ENCODE measurements at regions not wholly inside any gene's neighbourhood (a gene's known extent, or its start where the extent isn't known, plus 50 kb on each side); places are given as distances from the start of the nearest gene placed in this dataset.
A peak's percentile ranks its signal among the peaks of the same experiment; 100 is the strongest.

DNA sequence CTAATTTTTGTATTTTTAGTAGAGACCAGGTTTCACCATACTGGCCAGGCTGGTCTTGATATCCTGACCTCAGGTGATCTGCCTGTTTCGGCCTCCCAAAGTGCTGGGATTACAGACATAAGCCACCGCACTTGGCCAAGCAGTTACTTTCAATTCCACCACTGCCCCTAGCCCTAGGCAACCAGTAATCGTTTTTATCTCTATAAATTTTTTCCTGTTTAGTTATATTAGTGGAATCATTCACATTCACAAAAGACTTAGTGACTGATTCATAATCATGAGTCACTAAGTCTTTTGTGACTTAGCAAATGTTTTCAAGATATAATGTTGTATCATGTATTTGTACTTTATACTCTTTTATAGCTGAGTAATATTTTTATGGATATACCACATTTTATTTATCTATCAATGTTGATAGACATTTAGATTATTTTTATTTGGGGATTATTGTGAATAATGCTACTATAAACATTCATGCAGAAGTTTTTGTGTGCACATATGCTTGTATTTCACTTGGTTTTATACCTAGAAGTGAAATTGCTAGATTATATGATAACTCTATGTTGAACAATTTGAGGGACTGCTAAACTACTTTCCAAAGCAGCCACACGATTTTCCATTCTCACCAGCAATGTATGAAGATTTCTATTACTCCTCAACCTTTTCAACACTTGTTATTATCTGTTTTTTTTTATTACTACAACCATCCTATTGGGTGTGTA is 421.4 kb upstream of the ID4 start:
- in situ Hi-C loops (cut with MboI; ENCODE audit: low pct_unique_long_range_greater_than_20kb in 2 of 9, low sequenced_read_pairs in 9 of 9, unreplicated experiment in 9 of 9) = no loop called here
- WGBS, 10 experiments = 0 to 87% (median 68%) methylated on average over 1 to 4 of the region's 4 CpGs
- no peak for ATAC-seq (replicated peaks in 6 of 8)
- H3K4me1 ChIP-seq (replicated peaks in 1 of 2) = no peaks in the 10 kb centered on the region
- no peak overlapping the region for H3K4me3 ChIP-seq
- no peak overlapping the region for H3K27ac ChIP-seq

DNA sequence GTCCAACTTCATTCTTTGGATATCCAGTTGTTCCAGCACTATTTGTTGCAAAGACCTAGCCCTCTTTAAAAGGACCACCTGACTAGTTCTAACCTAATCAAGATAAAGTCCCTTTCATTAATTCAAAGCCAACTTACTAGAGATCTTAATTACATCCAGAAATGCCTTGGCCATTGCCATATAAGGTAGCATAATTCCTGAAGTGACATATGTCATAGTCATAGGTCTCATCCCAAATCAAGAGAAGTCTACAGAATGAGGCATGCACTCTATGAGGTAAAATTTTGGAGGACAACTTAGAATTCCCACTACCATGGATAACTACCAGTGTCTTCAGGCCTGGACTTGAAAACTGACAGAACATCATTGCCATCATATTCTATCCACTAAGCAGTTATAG is 420.4 kb upstream of the ID4 start:
- ATAC-seq (replicated peaks in 6 of 8) = no peak
- in situ Hi-C loops (cut with MboI; ENCODE audit: low pct_unique_long_range_greater_than_20kb in 2 of 9, low sequenced_read_pairs in 9 of 9, unreplicated experiment in 9 of 9) = no loop called here
- Histone ChIP-seq H3K27ac (no peak overlapping the region), H3K4me1 (replicated peaks in 1 of 2) (no peaks in the 10 kb centered on the region), H3K4me3 (no peak overlapping the region)

DNA sequence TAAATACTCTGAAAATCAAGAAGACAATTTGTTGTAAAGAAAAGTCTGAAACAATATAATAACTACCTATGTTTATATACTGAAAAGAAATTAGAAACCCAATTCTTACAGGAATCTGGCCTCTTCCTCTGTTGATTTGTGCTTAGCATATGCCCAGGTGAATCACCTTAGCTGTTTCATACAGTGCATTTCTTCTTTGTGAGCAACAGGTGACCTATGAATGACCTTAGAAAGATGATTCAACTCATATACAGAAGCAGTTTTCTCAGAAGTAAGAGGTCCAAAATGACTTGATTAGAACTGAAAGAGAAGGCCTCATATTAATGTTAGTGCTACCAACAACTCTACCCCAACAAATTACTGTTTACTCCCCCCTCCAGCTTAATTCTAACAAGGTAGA is 419.5 kb upstream of the ID4 start:
- Histone ChIP-seq H3K27ac (no peak overlapping the region), H3K4me1 (replicated peaks in 1 of 2) (no peaks in the 10 kb centered on the region), H3K4me3 (no peak overlapping the region)
- no peak for ATAC-seq (replicated peaks in 6 of 8)
- in situ Hi-C loops (cut with MboI; ENCODE audit: low pct_unique_long_range_greater_than_20kb in 2 of 9, low sequenced_read_pairs in 9 of 9, unreplicated experiment in 9 of 9) = no loop called here

DNA sequence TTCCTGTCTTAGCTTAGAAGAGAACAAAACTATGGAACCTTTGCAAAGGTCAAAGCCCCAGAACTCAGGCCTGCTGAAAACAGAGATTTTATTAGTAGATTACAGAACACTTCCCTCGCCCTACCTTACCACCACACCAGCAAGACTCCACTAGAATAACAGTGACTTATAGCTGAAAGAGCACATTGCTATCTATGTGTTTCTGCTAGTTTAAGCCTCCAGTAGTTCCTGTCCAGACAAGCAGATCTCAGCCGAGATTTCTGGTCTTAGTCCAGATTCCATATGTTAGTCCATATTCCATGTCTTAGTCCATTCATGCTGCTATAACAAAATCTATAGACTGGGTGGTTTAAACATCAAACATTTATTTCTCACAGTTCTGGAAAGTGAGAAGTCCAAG is 412.3 kb upstream of the ID4 start:
- 20 to 100% (median 77%) methylated on average over 1 to 2 of the region's 2 CpGs; no CpG with 5 or more reads in 2 of the 10 experiments for WGBS, 10 experiments
- in situ Hi-C loops (cut with MboI; ENCODE audit: low pct_unique_long_range_greater_than_20kb in 2 of 9, low sequenced_read_pairs in 9 of 9, unreplicated experiment in 9 of 9) = no loop called here
- H3K4me1 ChIP-seq (replicated peaks in 1 of 2) = no peaks in the 10 kb centered on the region
- ATAC-seq (replicated peaks in 6 of 8) = no peak
- H3K27ac ChIP-seq = no peak overlapping the region
- no peak overlapping the region for H3K4me3 ChIP-seq

DNA sequence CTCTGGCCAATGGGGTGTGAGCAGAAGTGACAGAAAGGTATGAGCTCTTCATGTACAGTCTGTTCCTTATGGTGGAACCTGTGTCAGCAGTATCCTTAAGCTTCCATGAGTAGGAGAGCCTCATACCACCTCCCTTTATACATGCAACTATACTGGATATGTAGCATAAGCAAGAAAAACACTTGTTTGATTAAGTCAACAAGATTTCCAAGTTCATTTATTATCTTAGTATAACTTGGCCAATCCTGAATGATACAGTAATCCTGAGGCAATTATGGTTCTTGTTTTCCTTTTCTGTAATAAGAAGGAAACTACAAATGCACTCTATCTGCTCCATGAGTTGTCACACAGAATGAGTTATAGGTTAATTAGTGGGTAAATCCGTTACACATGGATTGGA is 409.6 kb upstream of the ID4 start:
- 0 to 100% (median 42%) methylated on average over 1 of the region's 1 CpG; no CpG with 5 or more reads in 2 of the 10 experiments for WGBS, 10 experiments
- Histone ChIP-seq H3K4me1 (replicated peaks in 1 of 2) (no peaks in the 10 kb centered on the region), H3K4me3 (no peak overlapping the region), H3K27ac (no peak overlapping the region)
- in situ Hi-C loops (cut with MboI; ENCODE audit: low pct_unique_long_range_greater_than_20kb in 2 of 9, low sequenced_read_pairs in 9 of 9, unreplicated experiment in 9 of 9) = no loop called here
- ATAC-seq (replicated peaks in 6 of 8) = no peak

DNA sequence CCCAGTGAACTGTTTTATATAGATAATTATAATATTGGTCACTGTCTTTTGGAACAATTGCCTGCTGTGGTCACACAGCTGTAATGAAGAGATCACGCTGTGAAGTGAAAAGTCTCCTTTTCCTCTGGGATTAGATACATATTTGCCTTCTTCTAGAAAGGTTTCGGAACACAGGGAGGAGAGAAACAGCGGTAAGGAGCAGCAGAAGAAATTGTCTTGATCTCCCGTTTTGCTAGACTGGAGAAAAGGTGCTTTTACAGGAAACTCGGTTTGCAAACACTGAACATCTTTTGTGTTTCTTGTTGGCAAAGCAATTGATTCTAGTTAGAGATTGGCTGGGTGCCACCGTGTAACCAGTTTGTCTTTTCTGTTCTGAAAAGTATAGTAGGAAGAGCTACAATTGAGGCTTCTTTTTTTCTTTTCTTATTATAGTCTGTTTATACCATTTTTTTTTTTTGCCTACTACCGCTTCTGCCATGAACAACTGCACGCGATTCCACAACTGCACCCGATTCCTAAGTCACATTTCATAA is 404.1 kb upstream of the ID4 start:
- peak in 1 of 8 experiments; percentile 52 for ATAC-seq (replicated peaks in 6 of 8)
- in situ Hi-C loops (cut with MboI; ENCODE audit: low pct_unique_long_range_greater_than_20kb in 2 of 9, low sequenced_read_pairs in 9 of 9, unreplicated experiment in 9 of 9) = no loop called here
- WGBS, 10 experiments = 49 to 90% (median 80%) methylated on average over 6 to 10 of the region's 10 CpGs
- no peak overlapping the region for H3K27ac ChIP-seq
- H3K4me3 ChIP-seq = no peak overlapping the region
- no peaks in the 10 kb centered on the region for H3K4me1 ChIP-seq (replicated peaks in 1 of 2)

DNA sequence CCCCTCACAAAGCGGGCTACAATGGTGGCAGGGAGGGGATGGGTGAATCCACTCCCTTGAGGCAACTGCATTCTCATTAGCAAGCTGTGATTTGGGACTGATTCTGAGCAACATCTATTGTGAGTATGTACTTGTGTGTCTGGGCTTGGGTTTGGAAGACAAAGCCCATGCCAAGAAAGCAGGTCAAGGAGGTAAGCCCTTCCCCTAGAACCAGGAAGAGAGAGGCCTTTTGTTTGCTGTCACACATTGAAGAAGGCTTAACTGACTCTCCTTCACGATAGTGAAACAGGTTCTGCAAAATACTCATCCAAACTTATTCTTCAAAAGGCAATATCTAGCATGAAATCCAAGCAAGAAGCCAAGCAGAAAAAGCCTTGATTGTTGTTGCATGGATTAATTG is 403.1 kb upstream of the ID4 start:
- in situ Hi-C loops (cut with MboI; ENCODE audit: low pct_unique_long_range_greater_than_20kb in 2 of 9, low sequenced_read_pairs in 9 of 9, unreplicated experiment in 9 of 9) = no loop called here
- ATAC-seq (replicated peaks in 6 of 8) = no peak
- Histone ChIP-seq H3K4me1 (replicated peaks in 1 of 2) (peaks cover 0 to 7% of the 10 kb centered on the region in 2 donors), H3K27ac (no peak overlapping the region), H3K4me3 (no peak overlapping the region)
- 20 to 100% (median 84%) methylated on average over 1 to 2 of the region's 2 CpGs; no CpG with 5 or more reads in 4 of the 10 experiments for WGBS, 10 experiments

DNA sequence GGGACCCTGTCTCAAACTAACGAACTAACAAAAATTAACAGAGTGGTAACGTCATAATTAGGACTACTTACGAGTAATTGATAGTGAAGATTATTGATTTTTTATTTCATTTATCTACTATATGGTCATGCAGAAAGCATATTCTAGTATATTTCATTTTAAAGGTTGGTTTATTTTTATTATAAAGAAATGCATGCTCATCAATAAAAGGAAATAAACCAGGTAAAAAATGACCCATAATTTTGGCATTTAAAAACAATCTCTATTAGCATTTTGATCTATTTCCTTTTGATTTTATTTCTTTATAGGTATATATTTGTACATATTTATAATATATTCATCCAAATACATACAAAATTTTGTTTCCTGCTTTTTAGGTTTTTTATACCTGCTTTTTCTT is 401.4 kb upstream of the ID4 start:
- in situ Hi-C loops (cut with MboI; ENCODE audit: low pct_unique_long_range_greater_than_20kb in 2 of 9, low sequenced_read_pairs in 9 of 9, unreplicated experiment in 9 of 9) = no loop called here
- Histone ChIP-seq H3K4me1 (replicated peaks in 1 of 2) (peaks cover 0 to 10% of the 10 kb centered on the region in 2 donors), H3K4me3 (no peak overlapping the region), H3K27ac (no peak overlapping the region)
- no peak for ATAC-seq (replicated peaks in 6 of 8)
- 0 to 100% (median 70%) methylated on average over 1 to 3 of the region's 3 CpGs; no CpG with 5 or more reads in 1 of the 10 experiments for WGBS, 10 experiments

DNA sequence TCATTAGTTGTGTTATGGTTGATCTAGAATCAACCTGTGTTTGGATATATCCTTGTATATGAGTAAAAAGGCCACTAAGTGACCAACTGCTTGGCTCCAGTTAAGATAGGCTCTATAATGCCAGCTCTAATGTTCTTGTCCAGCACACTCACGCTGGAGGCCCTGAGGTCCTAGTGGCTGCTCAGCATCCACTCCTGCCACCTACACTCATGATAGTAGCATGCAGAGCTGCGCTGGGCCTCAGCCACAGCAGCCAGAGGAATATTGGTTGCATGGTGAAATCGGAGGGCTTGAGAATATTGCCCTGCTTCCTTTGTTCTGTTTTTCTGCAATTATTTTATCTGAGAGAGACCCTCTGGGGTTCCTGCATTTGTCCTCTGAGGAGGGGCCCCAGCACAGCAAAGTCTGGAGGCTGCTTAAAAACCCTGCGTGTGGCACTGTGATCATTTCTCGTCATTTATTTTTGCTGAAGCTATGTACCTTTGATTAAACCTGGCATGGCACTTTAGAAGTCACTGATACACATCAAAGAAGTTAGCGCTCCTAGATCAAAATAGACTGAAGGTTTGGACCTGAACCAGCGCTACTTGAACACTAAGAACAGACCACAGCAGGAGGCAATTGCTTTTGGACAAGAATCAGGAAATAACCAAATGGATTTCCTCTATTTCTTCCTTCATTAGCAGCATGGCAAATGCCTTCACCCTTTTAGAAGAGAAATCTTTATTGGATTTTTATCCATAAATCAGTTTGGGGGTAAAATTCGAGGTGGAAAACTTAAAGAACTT is 398.4 kb upstream of the ID4 start:
- in situ Hi-C loops (cut with MboI; ENCODE audit: low pct_unique_long_range_greater_than_20kb in 2 of 9, low sequenced_read_pairs in 9 of 9, unreplicated experiment in 9 of 9) = no loop called here
- Histone ChIP-seq H3K4me3 (no peak overlapping the region), H3K27ac (no peak overlapping the region), H3K4me1 (replicated peaks in 1 of 2) (peaks cover 0 to 21% of the 10 kb centered on the region in 2 donors)
- WGBS, 10 experiments = 40 to 97% (median 81%) methylated on average over 2 to 7 of the region's 8 CpGs
- no peak for ATAC-seq (replicated peaks in 6 of 8)

DNA sequence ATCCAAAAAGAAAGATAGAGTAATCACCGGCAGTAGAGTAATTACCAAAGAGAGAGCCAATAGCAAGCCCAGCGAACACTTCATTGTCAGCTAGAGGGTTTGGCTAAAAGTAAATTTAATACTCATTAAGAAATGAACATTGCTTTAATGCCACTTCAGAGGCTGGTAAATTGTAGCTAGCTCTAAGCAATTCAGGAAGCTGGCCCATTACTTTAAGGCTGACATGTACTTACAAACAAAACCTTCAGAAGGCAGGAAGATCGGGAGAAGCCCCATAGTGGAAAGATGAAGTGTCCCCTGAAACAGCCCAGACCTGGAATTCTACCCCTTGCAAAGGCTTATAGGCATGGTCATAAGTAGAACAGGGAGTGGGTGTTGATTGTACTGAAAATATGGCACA is 396.6 kb upstream of the ID4 start:
- no peak for ATAC-seq (replicated peaks in 6 of 8)
- Histone ChIP-seq H3K4me1 (replicated peaks in 1 of 2) (peaks cover 0 to 21% of the 10 kb centered on the region in 2 donors), H3K4me3 (no peak overlapping the region), H3K27ac (no peak overlapping the region)
- in situ Hi-C loops (cut with MboI; ENCODE audit: low pct_unique_long_range_greater_than_20kb in 2 of 9, low sequenced_read_pairs in 9 of 9, unreplicated experiment in 9 of 9) = no loop called here
- 19 to 100% (median 80%) methylated on average over 2 to 3 of the region's 3 CpGs; no CpG with 5 or more reads in 1 of the 10 experiments for WGBS, 10 experiments

DNA sequence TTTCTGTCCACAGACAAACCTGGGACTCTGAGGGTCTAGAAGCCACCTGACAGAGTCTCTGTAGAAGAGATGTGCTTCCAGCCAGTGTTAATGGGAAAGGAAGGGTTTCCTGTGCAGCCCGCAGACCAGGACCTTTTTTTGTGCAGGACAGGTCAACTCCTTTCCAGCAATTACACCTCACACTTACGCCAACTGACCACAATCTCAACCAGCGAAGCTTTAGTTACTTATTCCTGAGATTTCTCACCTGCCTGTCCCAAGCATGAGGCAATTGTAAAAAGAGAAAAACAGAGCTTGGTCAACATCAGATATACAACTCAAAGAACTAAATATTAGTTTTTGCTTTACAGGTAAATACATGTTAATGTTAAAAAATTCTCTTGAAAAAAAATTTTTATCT is 393.8 kb upstream of the ID4 start:
- Histone ChIP-seq H3K4me3 (no peak overlapping the region), H3K27ac (no peak overlapping the region), H3K4me1 (replicated peaks in 1 of 2) (peaks cover 0 to 18% of the 10 kb centered on the region in 2 donors)
- in situ Hi-C loops (cut with MboI; ENCODE audit: low pct_unique_long_range_greater_than_20kb in 2 of 9, low sequenced_read_pairs in 9 of 9, unreplicated experiment in 9 of 9) = no loop called here
- ATAC-seq (replicated peaks in 6 of 8) = no peak
- 39 to 100% (median 100%) methylated on average over 1 to 3 of the region's 3 CpGs; no CpG with 5 or more reads in 1 of the 10 experiments for WGBS, 10 experiments

DNA sequence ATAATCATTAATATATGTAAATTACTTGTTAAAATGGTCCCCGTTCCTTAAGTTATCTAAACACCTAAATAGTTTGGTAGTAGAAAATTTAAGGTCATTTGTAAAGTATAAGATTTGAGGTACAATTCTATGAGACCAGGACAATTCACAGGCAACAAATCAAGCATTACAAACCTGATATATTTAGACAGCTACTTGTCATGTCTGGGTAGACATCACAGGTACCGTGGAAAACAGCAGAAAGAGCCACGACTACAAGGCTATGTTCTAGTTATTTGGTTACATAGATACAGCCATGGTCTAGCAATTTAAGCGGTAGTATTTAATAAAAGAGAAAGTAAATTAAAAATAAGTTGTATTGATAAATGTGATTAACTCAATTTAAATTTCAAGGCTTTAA is 393.1 kb upstream of the ID4 start:
- in situ Hi-C loops (cut with MboI; ENCODE audit: low pct_unique_long_range_greater_than_20kb in 2 of 9, low sequenced_read_pairs in 9 of 9, unreplicated experiment in 9 of 9) = no loop called here
- H3K4me3 ChIP-seq = no peak overlapping the region
- no peak overlapping the region for H3K27ac ChIP-seq
- H3K4me1 ChIP-seq (replicated peaks in 1 of 2) = peaks cover 0 to 14% of the 10 kb centered on the region in 2 donors
- ATAC-seq (replicated peaks in 6 of 8) = no peak
- 23 to 100% (median 58%) methylated on average over 1 to 4 of the region's 4 CpGs for WGBS, 10 experiments

DNA sequence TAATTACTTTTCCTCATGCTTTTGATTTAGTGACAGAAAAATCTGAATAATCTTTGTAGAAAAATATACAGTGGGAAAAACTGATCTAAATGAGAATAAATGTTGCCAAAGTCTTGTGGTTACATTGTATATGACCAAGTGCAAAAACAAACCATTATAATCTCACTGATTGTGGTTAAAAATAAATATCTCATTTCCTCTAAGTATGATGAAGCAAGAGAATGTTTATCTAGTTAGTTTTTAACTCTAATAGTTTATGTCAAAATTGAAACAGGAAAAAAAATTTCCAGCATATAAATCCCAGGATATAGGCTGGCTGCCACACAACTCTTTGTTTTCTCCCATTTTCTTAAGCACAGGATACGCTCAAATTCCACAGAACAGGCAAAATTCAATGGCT is 392.7 kb upstream of the ID4 start:
- no peak overlapping the region for H3K27ac ChIP-seq
- H3K4me3 ChIP-seq = no peak overlapping the region
- 43 to 92% (median 65%) methylated on average over 1 of the region's 1 CpG; no CpG with 5 or more reads in 2 of the 10 experiments for WGBS, 10 experiments
- H3K4me1 ChIP-seq (replicated peaks in 1 of 2) = peaks cover 0 to 14% of the 10 kb centered on the region in 2 donors
- no peak for ATAC-seq (replicated peaks in 6 of 8)
- in situ Hi-C loops (cut with MboI; ENCODE audit: low pct_unique_long_range_greater_than_20kb in 2 of 9, low sequenced_read_pairs in 9 of 9, unreplicated experiment in 9 of 9) = no loop called here

Measured in motor neuron (in vitro differentiated cells).